ENCODE measurements at regions not wholly inside any gene's neighbourhood (a gene's known extent, or its start where the extent isn't known, plus 50 kb on each side); places are given as distances from the start of the nearest gene placed in this dataset.

DNA sequence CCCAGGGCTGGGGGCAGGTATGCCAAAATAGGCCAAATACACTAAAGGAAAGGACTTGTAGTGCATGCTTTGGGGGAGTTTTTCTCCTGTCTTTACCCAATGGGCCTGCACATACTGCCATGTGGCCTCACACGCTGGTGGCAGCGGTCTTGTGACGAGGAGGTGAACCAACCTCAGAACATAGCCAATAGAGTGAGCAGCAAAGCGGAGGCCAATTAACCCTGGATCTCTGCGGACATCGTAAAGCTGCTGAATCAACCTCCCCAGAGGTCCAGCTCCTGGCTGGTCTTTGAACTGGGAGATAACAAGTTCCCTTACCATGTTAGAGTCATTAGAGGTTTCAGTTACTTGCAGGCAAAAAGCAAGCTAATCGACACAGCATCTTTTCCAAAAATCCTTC, 280.1 kb downstream of the PREX1 start:
- TF ChIP-seq, protein P1, sequence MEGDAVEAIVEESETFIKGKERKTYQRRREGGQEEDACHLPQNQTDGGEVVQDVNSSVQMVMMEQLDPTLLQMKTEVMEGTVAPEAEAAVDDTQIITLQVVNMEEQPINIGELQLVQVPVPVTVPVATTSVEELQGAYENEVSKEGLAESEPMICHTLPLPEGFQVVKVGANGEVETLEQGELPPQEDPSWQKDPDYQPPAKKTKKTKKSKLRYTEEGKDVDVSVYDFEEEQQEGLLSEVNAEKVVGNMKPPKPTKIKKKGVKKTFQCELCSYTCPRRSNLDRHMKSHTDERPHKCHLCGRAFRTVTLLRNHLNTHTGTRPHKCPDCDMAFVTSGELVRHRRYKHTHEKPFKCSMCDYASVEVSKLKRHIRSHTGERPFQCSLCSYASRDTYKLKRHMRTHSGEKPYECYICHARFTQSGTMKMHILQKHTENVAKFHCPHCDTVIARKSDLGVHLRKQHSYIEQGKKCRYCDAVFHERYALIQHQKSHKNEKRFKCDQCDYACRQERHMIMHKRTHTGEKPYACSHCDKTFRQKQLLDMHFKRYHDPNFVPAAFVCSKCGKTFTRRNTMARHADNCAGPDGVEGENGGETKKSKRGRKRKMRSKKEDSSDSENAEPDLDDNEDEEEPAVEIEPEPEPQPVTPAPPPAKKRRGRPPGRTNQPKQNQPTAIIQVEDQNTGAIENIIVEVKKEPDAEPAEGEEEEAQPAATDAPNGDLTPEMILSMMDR (IDR thresholded peaks at IDR 0.05; ENCODE audit: low read depth, low read length), result no peak
- no peak for TF ChIP-seq EZH2phosphoT487 (IDR thresholded peaks at IDR 0.05; ENCODE audit: low read depth)
